Left kidney (tissue), 1 donor: ENCODE measurements at regions not wholly inside any gene's neighbourhood (a gene's known extent, or its start where the extent isn't known, plus 50 kb on each side); places are given as distances from the start of the nearest gene placed in this dataset.
A peak's percentile ranks its signal among the peaks of the same experiment; 100 is the strongest.

Experiments used
- DNase-seq: peaks from one replicate; pipeline ENCODE4 v3.0.0-alpha.2; 2013

- no peak for DNase-seq
Measured at GRCh38 chr19:29397748-29398147, 128.0 kb upstream of the VSTM2B start.

GRCh38 chr19:29399804-29400203, 126.0 kb upstream of the VSTM2B start:
- DNase-seq, result no peak

- peak; percentile 60 for DNase-seq
Measured at GRCh38 chr19:29400917-29401711, 124.7 kb upstream of the VSTM2B start.

- no peak for DNase-seq
Measured at GRCh38 chr19:29401712-29402421, 123.9 kb upstream of the VSTM2B start.

GRCh38 chr19:29402563-29402962, 123.2 kb upstream of the VSTM2B start:
- no peak for DNase-seq

- no peak for DNase-seq
Measured at GRCh38 chr19:29404015-29404414, 121.8 kb upstream of the VSTM2B start.

GRCh38 chr19:29404951-29405727, 120.7 kb upstream of the VSTM2B start:
- peak; percentile 74 for DNase-seq

- DNase-seq, result no peak
Measured at GRCh38 chr19:29405728-29405995, 120.1 kb upstream of the VSTM2B start.

- no peak for DNase-seq
Measured at GRCh38 chr19:29409076-29409862, 116.5 kb upstream of the VSTM2B start.

GRCh38 chr19:29410601-29411000, 115.2 kb upstream of the VSTM2B start:
- DNase-seq, result no peak

- DNase-seq, result peak; percentile 53
Measured at GRCh38 chr19:29411113-29411581, 114.6 kb upstream of the VSTM2B start.

GRCh38 chr19:29413435-29413834, 112.4 kb upstream of the VSTM2B start:
- DNase-seq, result no peak

GRCh38 chr19:29415507-29415906, 110.3 kb upstream of the VSTM2B start:
- DNase-seq, result no peak

GRCh38 chr19:29417048-29417447, 108.7 kb upstream of the VSTM2B start:
- DNase-seq, result no peak

GRCh38 chr19:29418201-29418600, 107.6 kb upstream of the VSTM2B start:
- no peak for DNase-seq

GRCh38 chr19:29420065-29420464, 105.7 kb upstream of the VSTM2B start:
- no peak for DNase-seq

GRCh38 chr19:29420482-29421195, 105.2 kb upstream of the VSTM2B start:
- no peak for DNase-seq

GRCh38 chr19:29421196-29421545, 104.6 kb upstream of the VSTM2B start:
- DNase-seq, result no peak

- no peak for DNase-seq
Measured at GRCh38 chr19:29422047-29422446, 103.7 kb upstream of the VSTM2B start.

- no peak for DNase-seq
Measured at GRCh38 chr19:29422486-29423085, 103.2 kb upstream of the VSTM2B start.

GRCh38 chr19:29428071-29428470, 97.7 kb upstream of the VSTM2B start:
- no peak for DNase-seq
